Left colon (tissue), 2 donors: ENCODE measurements at regions not wholly inside any gene's neighbourhood (a gene's known extent, or its start where the extent isn't known, plus 50 kb on each side); places are given as distances from the start of the nearest gene placed in this dataset.
A peak's percentile ranks its signal among the peaks of the same experiment; 100 is the strongest.

Source experiments
- ATAC-seq: fragments of 200-7000 bp; cut with Tn5 transposase; one replicate; pipeline ENCODE4 v1.9.1; 2020; ENCODE audit warnings: mild to moderate bottlenecking, moderate library complexity
- DNase-seq, 2 donors: peaks; one replicate each; pipeline ENCODE4 v3.0.0-alpha.2; 2020
- intact Hi-C, 2 donors: fragments of 100-400 bp; cut with DNase I in 1 of 2; cut with micrococcal nuclease in 1 of 2; formaldehyde crosslinking; loops; one replicate each; pipeline versions ENCODE4 v1.11.2 to v1.14.0; 2022; cut with DNase I, micrococcal nuclease
- donor health status: DM: no; HTN: no; CAD: no.
- donor health status: DM: yes; HTN: yes; CAD: no.

DNA sequence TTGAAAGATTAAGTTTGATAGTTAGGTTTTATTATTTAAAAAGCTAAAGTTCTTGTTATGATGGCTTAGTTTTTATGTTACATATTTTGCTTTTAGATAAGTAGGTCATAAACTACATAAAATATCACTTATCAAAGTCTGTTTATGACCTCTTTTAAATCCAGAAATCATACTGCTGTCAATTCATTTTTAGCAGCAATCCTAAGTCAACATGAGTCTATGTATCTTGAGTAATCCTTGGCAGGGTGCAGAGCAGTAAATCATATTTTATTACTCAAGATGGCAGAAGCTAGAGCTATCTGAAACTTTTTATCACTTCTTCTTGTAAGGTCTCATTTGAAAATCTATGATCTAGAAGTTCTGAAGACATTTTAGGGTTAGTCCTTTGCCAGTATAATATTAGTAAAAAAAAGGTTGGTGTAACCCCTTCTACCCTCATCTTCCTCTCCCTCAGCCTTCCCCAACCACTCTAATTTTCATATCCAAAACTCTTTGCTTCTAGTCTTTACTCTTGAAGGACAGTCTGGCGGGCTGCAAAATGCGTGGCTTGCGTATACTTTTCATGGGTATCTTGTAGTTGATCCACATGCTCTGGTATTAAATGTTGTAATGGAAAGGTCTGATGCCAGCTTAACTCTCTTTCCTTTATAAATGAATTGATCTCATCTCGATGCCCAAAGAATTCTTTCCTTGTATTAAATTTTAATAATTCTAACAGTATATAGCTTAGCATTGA is 134.0 kb upstream of the THRB start:
- ATAC-seq (peak; percentile 100), DNase-seq (no peak)
- intact Hi-C loops, result no loop called here

DNA sequence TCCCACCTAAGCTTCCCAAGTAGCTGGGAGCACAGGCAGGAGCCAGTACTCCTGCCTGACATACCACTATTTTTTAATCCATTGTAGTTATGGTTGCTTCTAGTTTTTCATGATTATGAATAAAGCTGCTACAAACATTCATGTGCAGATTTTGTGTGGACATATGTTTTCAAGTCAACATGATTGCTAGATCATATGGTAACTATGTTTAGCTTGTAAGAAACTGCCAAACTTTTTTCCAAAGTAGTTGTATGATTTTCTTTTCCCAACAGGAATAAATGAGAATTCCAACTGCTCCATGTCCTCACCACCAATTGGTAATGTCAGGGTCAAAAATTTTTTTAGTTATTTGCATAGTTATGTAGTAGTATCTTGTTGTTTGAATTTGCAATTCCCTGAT is 136.8 kb upstream of the THRB start:
- intact Hi-C loops, result no loop called here
- DNase-seq (no peak), ATAC-seq (no peak)

DNA sequence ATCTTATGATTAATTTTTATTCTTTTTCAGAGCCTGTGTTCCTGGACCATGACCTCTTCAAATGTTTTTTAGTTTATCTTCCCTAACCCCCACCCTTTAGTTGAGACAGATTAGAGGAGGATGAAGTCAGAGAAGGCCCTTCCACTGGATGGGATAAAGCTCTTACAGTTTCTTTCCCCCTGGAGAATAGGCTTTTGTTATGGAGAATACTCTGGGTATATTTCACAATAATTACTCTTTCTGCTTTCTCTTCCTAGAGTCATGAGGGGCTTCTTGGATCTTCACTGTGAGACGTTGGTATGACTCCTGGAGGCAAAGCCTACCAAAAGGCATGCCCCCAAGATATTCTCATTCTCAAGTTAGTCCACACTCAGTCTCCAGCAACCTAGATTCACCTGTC is 144.4 kb upstream of the THRB start:
- DNase-seq (no peak), ATAC-seq (no peak)
- intact Hi-C loops, result no loop called here

DNA sequence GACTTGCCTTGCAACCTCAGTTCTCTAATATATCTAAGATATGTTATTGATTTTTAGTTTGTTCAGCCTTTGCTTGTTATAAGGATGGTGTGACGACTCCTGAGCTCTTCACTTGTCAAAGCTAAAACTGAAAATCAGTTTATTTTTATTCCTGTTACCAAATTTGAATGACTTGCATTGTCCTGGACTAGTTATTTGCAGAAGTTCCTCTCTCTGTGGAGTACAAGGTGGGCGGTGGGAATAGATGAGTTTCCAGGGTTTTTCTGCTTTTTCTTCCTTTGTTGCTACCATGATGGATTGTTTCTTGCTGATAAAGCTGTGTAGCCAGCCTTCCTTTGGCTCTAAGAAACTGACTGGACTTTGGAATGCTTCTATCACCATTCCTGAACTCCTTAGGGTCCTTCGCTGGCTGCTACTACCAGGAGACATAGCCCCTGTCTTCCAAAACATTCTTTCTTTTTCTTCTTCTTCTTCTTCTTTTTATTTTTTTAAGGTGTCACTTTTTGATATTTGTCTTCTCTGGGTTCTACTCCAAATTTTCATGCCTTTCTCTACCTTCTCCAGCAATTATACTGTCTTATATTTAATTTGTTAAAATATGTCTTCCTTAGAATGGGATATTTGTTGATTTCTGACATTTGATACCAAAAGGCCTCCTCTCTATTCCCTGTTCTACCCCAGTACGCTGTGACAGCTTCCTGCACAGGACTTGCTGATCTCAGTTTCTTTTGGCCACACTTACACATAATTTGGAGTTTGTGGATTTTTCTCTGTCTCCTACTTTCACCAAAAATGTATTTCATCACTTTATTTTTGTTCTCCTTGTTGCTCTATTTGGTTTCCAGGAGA is 145.1 kb upstream of the THRB start:
- ATAC-seq (no peak), DNase-seq (no peak)
- intact Hi-C loops, result no loop called here

DNA sequence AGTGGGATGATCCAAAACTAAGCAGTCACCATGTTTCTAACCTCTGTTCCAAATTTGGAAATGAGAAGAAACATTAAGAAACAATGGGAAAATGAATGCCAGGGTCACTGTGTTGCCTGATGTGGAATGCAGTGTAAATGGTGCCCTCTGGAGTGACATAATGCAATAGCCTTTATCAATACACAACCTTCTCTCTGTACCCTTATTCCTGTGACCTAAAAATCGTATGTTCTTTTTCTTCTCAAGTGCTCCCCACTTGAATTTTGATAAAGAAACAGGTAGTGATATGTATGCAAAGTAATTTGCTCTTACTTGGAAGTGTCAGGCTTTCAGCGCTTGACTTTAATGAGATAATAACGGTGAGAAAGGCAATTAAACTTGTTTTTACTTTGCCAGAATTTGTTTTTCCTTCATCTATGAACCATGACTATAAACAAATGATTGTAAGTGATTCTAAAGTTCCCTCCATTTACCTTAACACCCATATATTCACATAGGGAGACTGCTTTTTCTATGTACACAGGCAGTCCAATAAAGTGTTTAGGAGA is 145.8 kb upstream of the THRB start:
- ATAC-seq (peak; percentile 84), DNase-seq (no peak)
- intact Hi-C loops, result no loop called here

DNA sequence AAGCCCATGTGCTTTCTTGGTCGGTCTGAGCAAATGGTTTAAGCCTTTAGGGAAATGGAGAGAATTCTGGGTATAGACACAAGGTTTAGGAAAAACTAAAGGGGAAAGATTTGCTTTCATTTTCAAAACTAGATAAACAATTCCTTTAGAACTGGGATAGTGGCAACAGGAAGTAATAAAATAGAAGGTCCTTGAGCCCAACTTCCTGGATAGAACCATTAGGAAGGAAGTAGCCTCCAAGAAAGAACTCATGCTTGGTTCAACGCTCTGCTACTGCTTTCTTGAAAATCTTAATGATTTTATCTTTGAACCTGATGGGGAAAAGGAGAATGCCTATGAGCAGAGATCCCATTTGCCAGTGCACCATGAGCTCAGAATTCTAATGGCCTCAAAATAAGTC is 147.0 kb upstream of the THRB start:
- ATAC-seq (peak; percentile 78), DNase-seq (no peak)
- intact Hi-C loops, result no loop called here

DNA sequence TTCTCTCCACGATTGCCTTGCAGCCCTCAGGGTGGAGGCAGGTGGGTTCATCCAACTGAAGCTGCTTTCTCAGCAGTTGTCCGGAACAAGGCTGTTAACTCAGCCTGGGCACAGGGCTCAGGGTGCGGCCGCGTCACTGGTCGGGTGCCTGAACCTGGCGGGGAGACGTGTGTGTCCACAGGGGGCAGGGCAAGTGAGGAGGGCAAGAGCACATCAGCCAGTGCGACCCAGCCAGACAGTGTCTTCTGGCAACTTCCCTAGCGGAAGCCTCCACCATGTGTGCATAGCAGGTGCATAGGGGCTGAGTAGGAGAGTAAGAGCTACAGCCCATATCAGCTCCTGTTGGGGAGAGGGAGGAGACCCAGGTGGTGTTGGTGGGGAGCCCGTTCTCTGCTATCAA is 150.4 kb upstream of the THRB start:
- no peak for ATAC-seq
- intact Hi-C loops, result no loop called here
- no peak for DNase-seq

DNA sequence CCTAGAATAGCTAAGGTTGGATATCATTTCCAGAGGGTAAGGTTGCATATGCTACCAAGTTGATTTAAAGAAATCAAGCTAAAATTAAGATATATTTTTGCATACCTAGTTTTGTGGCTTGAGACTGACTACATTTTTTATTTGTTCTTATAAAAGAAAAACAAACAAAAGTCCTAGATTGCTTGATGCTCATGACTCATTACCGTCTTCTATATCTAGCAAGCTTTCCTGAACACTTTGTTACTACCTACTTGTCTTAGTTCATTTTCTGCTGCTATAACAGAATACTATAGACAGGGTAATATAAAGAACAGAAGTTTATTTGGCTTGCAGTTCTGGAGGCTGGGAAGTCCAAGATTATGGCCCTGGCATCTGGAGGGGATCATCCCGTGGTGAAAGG is 152.1 kb upstream of the THRB start:
- no peak for DNase-seq
- intact Hi-C loops, result no loop called here
- no peak for ATAC-seq

DNA sequence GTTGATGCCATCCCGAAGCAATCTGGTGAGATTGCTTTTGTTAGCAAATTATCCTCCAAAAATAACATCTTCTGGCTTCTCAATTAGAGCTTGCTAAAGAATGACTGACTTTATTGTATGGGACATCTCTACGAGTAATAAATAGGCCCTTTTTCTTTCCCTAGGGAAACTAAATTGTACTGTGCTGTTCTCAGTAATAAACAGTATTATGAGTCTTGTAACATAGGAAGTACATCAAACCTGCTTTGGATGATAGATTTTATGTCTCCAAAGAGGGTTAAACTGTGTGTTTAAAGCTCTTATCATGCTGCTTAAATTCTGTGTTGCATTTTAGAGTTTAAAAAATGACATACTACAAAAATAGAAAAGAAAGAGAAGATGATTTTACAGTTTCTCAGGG is 153.4 kb upstream of the THRB start:
- intact Hi-C loops, result no loop called here

DNA sequence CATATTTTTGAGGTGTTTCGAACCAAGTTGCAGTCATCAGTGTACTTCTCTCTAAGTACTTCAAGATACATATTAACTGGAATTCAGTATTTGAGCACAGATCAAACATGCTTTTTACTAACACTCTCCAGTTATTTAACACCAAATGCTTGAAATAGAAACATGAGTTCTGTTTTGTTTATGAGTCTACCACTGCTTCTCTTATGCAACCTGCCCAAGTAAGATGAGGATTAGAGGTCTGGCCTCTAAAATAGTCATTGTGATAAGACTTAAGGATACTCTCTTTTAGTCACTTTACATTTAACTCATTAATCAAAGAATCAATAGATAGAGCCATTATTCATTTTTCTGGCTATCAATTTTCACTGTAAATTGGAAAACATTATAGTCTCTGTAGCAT is 156.2 kb upstream of the THRB start:
- intact Hi-C loops, result no loop called here
- no peak for DNase-seq
- no peak for ATAC-seq

More for the DNA sequence above, 153.4 kb upstream of the THRB start:
- DNase-seq (no peak), ATAC-seq (no peak)

DNA sequence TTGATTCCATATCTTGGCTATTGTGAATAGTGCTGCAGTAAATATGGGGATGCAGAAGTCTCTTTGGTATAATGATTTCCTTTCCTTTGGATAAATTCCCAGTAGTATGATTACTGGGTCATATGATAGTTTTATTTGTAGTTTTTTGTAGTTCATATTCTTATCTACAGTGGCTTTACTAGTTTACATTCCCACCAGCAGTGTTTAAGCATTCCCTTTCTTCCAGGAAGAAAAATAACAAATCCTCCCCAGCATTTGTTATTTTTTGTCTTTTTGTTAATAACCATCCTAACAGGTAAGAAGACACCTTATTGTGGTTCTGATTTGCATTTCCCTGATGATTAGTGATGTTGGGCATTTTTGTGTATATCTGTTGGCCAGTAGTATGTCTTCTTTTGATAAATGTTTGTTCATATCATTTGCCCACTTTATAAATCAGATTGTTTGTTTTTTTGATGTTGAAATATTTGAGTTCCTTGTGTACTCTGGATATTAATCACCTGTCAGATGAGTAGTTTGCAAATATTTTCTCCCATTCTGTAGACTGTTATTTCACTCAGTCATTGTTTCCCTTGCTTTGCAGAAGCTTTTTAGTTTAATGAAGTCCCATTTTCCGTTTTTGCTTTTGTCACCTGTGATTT is 163.3 kb upstream of the THRB start:
- no peak for DNase-seq
- no peak for ATAC-seq
- intact Hi-C loops, result no loop called here

DNA sequence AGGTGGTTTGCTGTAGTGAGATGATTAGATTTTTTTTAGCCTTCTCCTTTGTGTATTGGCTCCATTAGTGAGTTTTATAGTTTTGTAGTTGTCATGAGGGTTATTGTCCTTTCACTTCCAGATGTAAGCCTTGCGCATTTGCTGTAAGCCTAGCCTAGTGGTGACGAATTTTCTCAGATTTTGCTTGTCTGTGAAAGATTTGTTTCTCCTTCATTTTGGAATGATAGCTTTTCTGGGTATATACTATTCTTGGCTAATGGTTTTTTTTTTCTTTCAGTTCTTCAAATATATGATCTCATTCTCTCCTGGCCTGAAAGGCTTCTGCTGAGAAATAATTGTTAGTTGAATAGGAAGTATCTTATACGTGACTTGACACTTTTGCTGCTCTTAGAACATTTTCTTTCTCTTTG is 166.5 kb upstream of the THRB start:
- ATAC-seq, result no peak
- intact Hi-C loops, result no loop called here

DNA sequence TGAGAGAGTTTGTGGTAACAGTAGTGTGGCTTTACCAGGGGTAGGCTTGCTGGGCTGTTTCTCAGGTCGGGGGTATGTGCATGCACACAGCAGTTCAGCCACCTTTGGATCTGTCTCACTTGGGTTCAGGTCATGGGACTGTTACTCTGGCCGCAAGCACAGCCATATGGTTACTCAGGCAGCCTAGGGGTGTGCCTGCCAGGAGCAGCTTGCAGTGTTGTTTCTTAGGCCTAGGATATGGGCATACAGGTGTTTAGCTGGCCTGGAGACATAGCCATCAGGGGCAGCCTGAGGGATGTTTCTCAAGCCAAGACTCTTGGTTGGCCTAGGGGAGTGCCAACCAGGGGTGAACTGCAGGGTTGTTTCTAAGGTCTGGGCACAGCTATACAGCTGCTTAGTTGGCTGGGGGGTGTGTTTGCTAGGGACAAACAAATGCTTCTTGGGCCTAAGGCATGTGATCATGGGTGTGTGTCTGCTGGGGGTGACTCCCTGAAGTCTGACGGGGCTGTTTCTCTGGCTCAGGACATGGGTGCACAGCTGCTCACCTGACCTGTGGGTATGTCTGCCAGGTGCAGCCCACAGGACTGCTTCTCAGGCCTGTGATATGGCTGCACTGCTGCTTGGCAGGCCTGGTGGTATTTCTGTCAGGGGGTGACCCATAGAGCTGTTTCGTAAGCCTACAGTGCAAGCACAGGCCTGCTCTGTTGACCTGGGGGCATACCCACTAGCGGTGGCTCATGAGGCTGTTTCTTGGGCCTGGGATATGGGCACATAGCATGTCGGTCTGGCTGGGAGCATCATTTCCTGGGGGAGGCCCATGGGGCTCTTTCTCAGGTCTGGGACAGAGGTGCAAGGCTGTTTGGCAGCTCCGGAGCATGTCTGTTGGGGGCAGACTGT is 168.0 kb upstream of the THRB start:
- DNase-seq (peak in 1 of 2 donors; percentile 35), ATAC-seq (peak; percentile 90)
- intact Hi-C loops, result no loop called here

More for the DNA sequence above, 166.5 kb upstream of the THRB start:
- DNase-seq, result no peak

DNA sequence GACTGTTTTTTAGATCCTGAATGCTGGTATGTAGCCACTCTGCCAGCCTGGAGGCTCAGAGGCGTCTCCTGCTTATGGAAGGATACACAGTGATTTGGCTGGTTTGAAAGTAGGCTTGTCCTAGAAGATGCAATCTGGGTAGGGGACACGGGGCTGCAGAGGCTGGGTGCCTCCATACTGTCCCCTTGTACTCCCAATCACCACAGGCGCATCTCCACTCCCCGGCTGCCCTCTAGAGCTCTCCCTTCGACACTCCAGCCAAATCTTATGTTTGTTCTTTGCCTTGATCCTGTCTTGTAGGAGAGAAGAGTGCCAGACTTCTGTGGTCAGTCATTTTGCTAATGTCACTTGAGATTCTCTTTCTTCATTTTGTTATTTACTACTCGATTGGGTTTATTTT is 168.8 kb upstream of the THRB start:
- intact Hi-C loops, result no loop called here

DNA sequence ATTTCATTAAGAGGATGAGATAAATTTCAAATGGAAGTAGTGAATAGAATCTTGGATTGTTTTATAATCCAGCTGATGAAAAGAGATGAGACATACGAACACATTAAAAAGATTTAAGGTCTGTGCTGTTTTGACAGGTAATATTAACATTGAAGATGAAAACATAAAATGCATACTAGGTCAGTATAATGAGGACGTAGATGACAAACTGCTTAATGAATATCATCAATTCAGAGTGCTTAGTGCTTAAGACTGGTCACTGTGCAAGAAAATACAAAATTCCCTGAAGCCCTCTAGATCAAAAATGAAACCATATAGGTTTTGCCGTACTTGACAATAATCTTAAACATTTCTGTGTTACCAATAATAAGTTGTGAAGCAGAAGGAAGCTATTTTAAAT is 173.4 kb upstream of the THRB start:
- no peak for DNase-seq
- intact Hi-C loops, result no loop called here

More for the DNA sequence above, 168.8 kb upstream of the THRB start:
- ATAC-seq, result no peak
- DNase-seq, result no peak

DNA sequence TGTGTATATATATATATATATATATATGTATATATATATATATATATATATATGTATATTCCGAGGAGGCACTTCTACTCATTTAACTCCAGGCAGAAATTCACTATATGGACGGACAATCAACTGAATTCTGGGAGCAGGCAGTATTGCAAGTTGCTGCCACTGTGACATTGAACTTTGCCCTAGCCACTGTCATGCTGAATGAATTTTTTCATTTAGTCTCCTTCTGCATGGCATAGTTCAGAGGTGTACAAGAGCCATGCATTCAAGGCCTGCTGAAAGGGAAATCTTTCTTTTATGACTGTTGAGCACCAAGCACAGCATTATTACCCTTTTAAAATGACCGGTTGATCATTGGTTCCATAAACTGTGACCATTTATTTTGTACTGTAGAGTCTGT is 176.2 kb upstream of the THRB start:
- intact Hi-C loops, result no loop called here
- no peak for DNase-seq
- peak; percentile 58 for ATAC-seq

More for the DNA sequence above, 173.4 kb upstream of the THRB start:
- no peak for ATAC-seq

DNA sequence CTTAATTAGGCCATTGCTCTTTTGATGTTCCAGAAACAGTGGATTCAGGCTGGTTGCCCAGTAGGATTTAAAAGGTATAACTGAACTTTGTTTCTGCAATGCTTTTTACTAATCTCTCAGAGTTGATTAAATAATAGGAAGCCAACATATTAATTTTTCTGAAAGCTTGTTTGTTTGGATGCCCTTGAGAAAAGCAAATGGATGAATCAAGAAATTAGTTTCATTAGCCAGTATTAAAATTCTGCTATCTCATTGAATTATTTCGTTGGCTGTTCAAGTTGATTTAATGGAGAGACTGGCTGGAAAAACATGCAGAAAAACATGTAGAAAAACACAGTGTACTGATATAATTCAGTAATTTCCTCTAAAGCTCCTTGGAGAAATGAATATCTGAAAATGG is 178.9 kb upstream of the THRB start:
- ATAC-seq, result no peak
- DNase-seq, result no peak
- intact Hi-C loops, result no loop called here

DNA sequence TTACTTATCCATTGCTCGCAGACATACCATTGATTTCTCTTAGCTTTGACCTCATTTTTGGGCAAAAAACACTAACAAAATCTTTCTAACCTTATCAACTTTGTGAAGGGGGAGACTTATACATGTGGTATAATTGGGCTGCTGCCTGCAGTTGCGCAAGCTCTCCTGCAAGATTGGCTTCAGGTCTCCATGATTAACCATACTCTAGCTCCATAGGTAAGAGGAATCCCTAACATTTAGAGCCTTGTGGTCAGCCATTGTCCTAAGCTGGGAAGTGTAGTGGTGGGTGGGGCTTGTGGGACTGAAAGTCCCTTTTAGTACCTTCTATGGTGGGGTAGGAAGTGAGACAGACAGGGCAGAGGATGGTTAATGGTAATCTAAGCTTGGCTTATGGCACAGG is 179.6 kb upstream of the THRB start:
- ATAC-seq (no peak), DNase-seq (no peak)
- intact Hi-C loops, result no loop called here

DNA sequence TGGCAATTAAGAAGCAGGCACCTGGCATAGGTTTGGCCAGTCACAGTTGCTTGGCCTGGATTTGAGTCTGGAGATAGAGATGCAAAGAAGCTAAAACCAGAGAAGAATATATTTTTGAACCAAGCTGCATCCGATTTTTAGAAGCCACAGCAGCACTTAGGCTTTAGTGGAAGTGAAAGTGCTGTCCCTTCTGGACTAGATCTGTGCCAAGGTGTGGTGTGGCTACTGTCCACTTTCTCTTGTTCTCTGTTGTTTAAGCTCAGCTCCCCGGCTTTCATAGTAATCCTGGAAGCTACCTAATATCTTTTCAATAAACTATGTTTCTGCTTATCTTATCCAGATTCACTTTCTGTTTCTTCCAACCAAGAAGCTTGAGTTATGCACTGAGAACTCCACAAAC is 183.4 kb upstream of the THRB start:
- intact Hi-C loops, result no loop called here
- ATAC-seq (no peak), DNase-seq (no peak)
